DMS153 (cell line): ENCODE measurements at regions not wholly inside any gene's neighbourhood (a gene's known extent, or its start where the extent isn't known, plus 50 kb on each side); places are given as distances from the start of the nearest gene placed in this dataset.
"Not testable (repeated sequence)": the region's sequence is repeated elsewhere in the genome, so short reads cannot be mapped to it uniquely, and the experiment has no call there.

Experiments
- DNase-seq: peaks from one replicate; lab custom pipeline; 2025; lab: John Stamatoyannopoulos, UW

GRCh38 chr6:814378-815347, 121.7 kb upstream of the EXOC2 start:
- DNase-seq = no peak

GRCh38 chr6:811831-812230, 118.9 kb upstream of the EXOC2 start:
- DNase-seq = no peak

GRCh38 chr6:811191-811590, 118.3 kb upstream of the EXOC2 start:
- no peak for DNase-seq

GRCh38 chr6:804771-805170, 111.8 kb upstream of the EXOC2 start:
- no peak for DNase-seq

- DNase-seq = no peak
These were observed 111.4 kb upstream of the EXOC2 start for GRCh38 chr6:804317-804716.

- no peak for DNase-seq
These were observed 110.4 kb upstream of the EXOC2 start for GRCh38 chr6:803191-803977.

- DNase-seq = no peak
These were observed 109.8 kb upstream of the EXOC2 start for GRCh38 chr6:802701-803100.

GRCh38 chr6:802223-802622, 109.3 kb upstream of the EXOC2 start:
- DNase-seq = not testable (repeated sequence)

GRCh38 chr6:799769-800168, 106.8 kb upstream of the EXOC2 start:
- DNase-seq = no peak

GRCh38 chr6:797479-798077, 104.6 kb upstream of the EXOC2 start:
- no peak for DNase-seq

GRCh38 chr6:795046-795685, 102.2 kb upstream of the EXOC2 start:
- DNase-seq = no peak

GRCh38 chr6:793261-793660, 100.3 kb upstream of the EXOC2 start:
- no peak for DNase-seq

- DNase-seq = no peak
These were observed 99.7 kb upstream of the EXOC2 start for GRCh38 chr6:792662-793061.

GRCh38 chr6:788058-788457, 95.1 kb upstream of the EXOC2 start:
- no peak for DNase-seq

- DNase-seq = no peak
These were observed 94.2 kb upstream of the EXOC2 start for GRCh38 chr6:786946-787763.

GRCh38 chr6:783966-784735, 91.2 kb upstream of the EXOC2 start:
- no peak for DNase-seq

- no peak for DNase-seq
These were observed 89.2 kb upstream of the EXOC2 start for GRCh38 chr6:782141-782540.

GRCh38 chr6:781350-781961, 88.5 kb upstream of the EXOC2 start:
- DNase-seq = no peak

GRCh38 chr6:780706-781105, 87.8 kb upstream of the EXOC2 start:
- DNase-seq = no peak

GRCh38 chr6:776951-777350, 84.0 kb upstream of the EXOC2 start:
- DNase-seq = no peak
